ENCODE measurements at regions not wholly inside any gene's neighbourhood (a gene's known extent, or its start where the extent isn't known, plus 50 kb on each side); places are given as distances from the start of the nearest gene placed in this dataset.

DNA sequence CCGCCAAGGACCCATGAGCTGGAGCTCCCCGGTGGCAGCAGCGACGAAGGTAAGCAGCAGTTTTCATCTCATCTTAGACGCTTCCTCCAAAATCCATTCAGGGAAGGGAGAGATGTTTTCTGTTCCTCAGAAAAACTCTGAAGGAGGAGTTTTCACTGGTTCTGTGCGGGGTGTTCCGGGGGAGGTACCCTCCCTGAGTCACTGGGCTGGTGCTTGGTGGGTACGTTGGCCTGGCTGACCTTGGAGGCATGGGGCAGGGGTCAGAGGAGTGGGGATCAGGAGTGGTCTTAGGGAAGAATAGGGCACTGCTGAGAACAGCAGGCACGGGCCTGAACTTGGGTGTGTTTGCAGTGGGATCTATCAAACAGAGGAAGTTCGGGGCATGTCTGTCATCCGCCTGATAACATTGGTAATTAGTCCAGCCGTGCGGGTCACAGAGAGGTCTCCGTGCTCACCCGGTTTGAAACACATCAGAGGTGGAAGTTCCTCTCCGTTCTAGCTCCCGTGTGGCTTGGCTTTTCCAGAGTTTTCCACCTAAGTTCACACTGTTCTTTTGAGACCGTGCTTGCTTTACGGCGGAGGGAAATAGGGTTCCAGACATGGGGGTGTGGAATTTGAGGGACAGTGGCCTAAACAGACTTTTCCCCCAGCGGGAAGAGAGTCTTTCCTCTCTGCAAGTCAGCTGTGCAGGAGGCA, 59.6 kb upstream of the CIBAR2 start:
- TF ChIP-seq EZH2phosphoT487 (IDR thresholded peaks at IDR 0.05; ENCODE audit: borderline replicate concordance, low read length): no peak
- TF ChIP-seq, protein P1, sequence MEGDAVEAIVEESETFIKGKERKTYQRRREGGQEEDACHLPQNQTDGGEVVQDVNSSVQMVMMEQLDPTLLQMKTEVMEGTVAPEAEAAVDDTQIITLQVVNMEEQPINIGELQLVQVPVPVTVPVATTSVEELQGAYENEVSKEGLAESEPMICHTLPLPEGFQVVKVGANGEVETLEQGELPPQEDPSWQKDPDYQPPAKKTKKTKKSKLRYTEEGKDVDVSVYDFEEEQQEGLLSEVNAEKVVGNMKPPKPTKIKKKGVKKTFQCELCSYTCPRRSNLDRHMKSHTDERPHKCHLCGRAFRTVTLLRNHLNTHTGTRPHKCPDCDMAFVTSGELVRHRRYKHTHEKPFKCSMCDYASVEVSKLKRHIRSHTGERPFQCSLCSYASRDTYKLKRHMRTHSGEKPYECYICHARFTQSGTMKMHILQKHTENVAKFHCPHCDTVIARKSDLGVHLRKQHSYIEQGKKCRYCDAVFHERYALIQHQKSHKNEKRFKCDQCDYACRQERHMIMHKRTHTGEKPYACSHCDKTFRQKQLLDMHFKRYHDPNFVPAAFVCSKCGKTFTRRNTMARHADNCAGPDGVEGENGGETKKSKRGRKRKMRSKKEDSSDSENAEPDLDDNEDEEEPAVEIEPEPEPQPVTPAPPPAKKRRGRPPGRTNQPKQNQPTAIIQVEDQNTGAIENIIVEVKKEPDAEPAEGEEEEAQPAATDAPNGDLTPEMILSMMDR (IDR thresholded peaks at IDR 0.05; ENCODE audit: low read depth, low read length, poor library complexity, severe bottlenecking): no peak
